Medulla oblongata (tissue), 1 donor: ENCODE measurements at regions not wholly inside any gene's neighbourhood (a gene's known extent, or its start where the extent isn't known, plus 50 kb on each side); places are given as distances from the start of the nearest gene placed in this dataset.

Experiments
- DNase-seq: peaks from one replicate; pipeline ENCODE4 v3.0.0-alpha.2; 2015; ENCODE audit errors: extremely low spot score

GRCh38 chr11:107140983-107141382, 122.7 kb upstream of the GUCY1A2 start:
- DNase-seq: no peak

- DNase-seq: no peak
Observed at GRCh38 chr11:107139396-107139795, 121.1 kb upstream of the GUCY1A2 start.

- no peak for DNase-seq
Observed at GRCh38 chr11:107136892-107137291, 118.6 kb upstream of the GUCY1A2 start.

GRCh38 chr11:107131756-107132155, 113.5 kb upstream of the GUCY1A2 start:
- DNase-seq: no peak

GRCh38 chr11:107123022-107123421, 104.7 kb upstream of the GUCY1A2 start:
- DNase-seq: no peak

GRCh38 chr11:107118025-107118720, 99.9 kb upstream of the GUCY1A2 start:
- DNase-seq: no peak

GRCh38 chr11:107116358-107116757, 98.1 kb upstream of the GUCY1A2 start:
- no peak for DNase-seq

- no peak for DNase-seq
Observed at GRCh38 chr11:107102692-107103477, 84.6 kb upstream of the GUCY1A2 start.

GRCh38 chr11:107092667-107093066, 74.4 kb upstream of the GUCY1A2 start:
- no peak for DNase-seq

GRCh38 chr11:107078375-107078774, 60.1 kb upstream of the GUCY1A2 start:
- DNase-seq: no peak

- DNase-seq: no peak
Observed at GRCh38 chr11:107076832-107077231, 58.6 kb upstream of the GUCY1A2 start.

GRCh38 chr11:107071129-107071528, 52.9 kb upstream of the GUCY1A2 start:
- no peak for DNase-seq
